ENCODE measurements at regions not wholly inside any gene's neighbourhood (a gene's known extent, or its start where the extent isn't known, plus 50 kb on each side); places are given as distances from the start of the nearest gene placed in this dataset.

GRCh38 chrX:10783451-10783995, 163.1 kb upstream of the MID1 start:
- no peak overlapping the region for H3K9ac ChIP-seq (replicated peaks; ENCODE audit: extremely low read depth, insufficient read depth, low read length)
- no peaks in the 10 kb centered on the region for H3K27me3 ChIP-seq (ENCODE audit: control insufficient read depth in 2 of 2, insufficient read depth in 2 of 2, low read length in 2 of 2)
- FAIRE-seq (no peak), DNase-seq (ENCODE audit: low read depth, low spot score) (no peak)
- no peak overlapping the region for H3K4me2 ChIP-seq (ENCODE audit: insufficient read depth, low read length)
- no peaks in the 10 kb centered on the region for H3K79me2 ChIP-seq (ENCODE audit: control insufficient read depth, insufficient read depth, low read length)
- intact Hi-C loops (cut with micrococcal nuclease): no loop called here
- H3K9me1 ChIP-seq (replicated peaks; ENCODE audit: control insufficient read depth, extremely low read depth, insufficient read depth, low read length): no peaks in the 10 kb centered on the region
- H2AFZ ChIP-seq (ENCODE audit: low read depth, low read length): no peak overlapping the region
- H3K4me3 ChIP-seq (replicated peaks in 1 of 3; ENCODE audit: insufficient read depth in 1 of 3, low read depth in 1 of 3, low read length in 3 of 3): no peak overlapping the region
- no peaks in the 10 kb centered on the region for H3K9me3 ChIP-seq (replicated peaks; ENCODE audit: control insufficient read depth, insufficient read depth, low read length)
- BruUV-seq (replicated peaks): no TSS peak
- TF ChIP-seq JUN (IDR thresholded peaks at IDR 0.05; ENCODE audit: borderline replicate concordance, insufficient read depth, insufficient read length, low read depth): no peak
- no peak for TF ChIP-seq EZH2 (IDR thresholded peaks at IDR 0.05; ENCODE audit: borderline replicate concordance, low read depth, low read length, severe bottlenecking)
- no peak for TF ChIP-seq GATA2 (IDR thresholded peaks at IDR 0.05; ENCODE audit: insufficient read depth, insufficient read length, low read depth, low read length)
- no peak for TF ChIP-seq CTCF (IDR thresholded peaks at IDR 0.05; ENCODE audit: extremely low read depth in 1 of 2, insufficient read depth in 1 of 2, low read depth in 1 of 2, low read length in 2 of 2)
- TF ChIP-seq POLR2A (IDR thresholded peaks at IDR 0.05; ENCODE audit: low read depth, low read length): no peak
- TF ChIP-seq FOS (IDR thresholded peaks at IDR 0.05; ENCODE audit: borderline replicate concordance, insufficient read depth, low read length): no peak
- TF ChIP-seq MAX (IDR thresholded peaks at IDR 0.05; ENCODE audit: insufficient read depth, insufficient read length): no peak
- TF ChIP-seq POLR2AphosphoS5 (IDR thresholded peaks at IDR 0.05; ENCODE audit: insufficient read depth, low read depth, low read length): no peak
- TF ChIP-seq MYC (IDR thresholded peaks at IDR 0.05; ENCODE audit: low read depth, low read length): no peak
- H3K4me1 ChIP-seq (ENCODE audit: control insufficient read depth, extremely low read depth, insufficient read depth, low read length): no peaks in the 10 kb centered on the region
- H3K27ac ChIP-seq (ENCODE audit: insufficient read depth, low read depth, low read length): no peak overlapping the region
- H3K36me3 ChIP-seq (ENCODE audit: control insufficient read depth in 2 of 2, extremely low read depth in 1 of 2, insufficient read depth in 2 of 2, low read length in 2 of 2): no peaks in the 10 kb centered on the region
- dilution Hi-C loops (cut with MboI; ENCODE audit: extremely low pct_ligation_motif_present, low sequenced_read_pairs): no loop called here
- CTCF ChIA-PET: interaction anchor here (1.5 kb wide), 1 partner anchor 14 kb away, joined by 6 read pairs; no protein-coding TSS in a partner anchor
- POLR2A ChIA-PET: no interaction called here
- H4K20me1 ChIP-seq (replicated peaks; ENCODE audit: control insufficient read depth, extremely low read depth, insufficient read depth, low read length): no peaks in the 10 kb centered on the region

All from endothelial cell of umbilical vein (primary cell).